Astrocyte (in vitro differentiated cells and primary cell): ENCODE measurements at regions not wholly inside any gene's neighbourhood (a gene's known extent, or its start where the extent isn't known, plus 50 kb on each side); places are given as distances from the start of the nearest gene placed in this dataset.

ENCODE experiments used
- DNase-seq: peaks from one replicate; pipeline ENCODE4 v3.0.0-alpha.2; 2010; ENCODE audit warnings: low read depth
- FAIRE-seq: peaks from 2 replicates; lab custom pipeline; 2011; peaks lifted over from hg19 to GRCh38; lab: Jason Lieb, UNC
- H2AFZ ChIP-seq: 2 replicates; pipeline ENCODE4 v1.6.0; 2012; ENCODE audit warnings: low read depth, low read length, inconsistent platforms
- H3K27ac ChIP-seq: 2 replicates; pipeline ENCODE4 v1.5.1; 2011; ENCODE audit warnings: low read depth, low read length, inconsistent platforms
- H3K27me3 ChIP-seq: 2 replicates; pipeline ENCODE4 v1.6.0; 2011; ENCODE audit warnings: low read length, inconsistent platforms; ENCODE audit not compliant: insufficient read depth
- H3K36me3 ChIP-seq: 2 replicates; pipeline ENCODE4 v1.5.1; 2011; ENCODE audit warnings: low read length, inconsistent platforms; ENCODE audit not compliant: insufficient read depth
- H3K4me1 ChIP-seq: 2 replicates; pipeline ENCODE4 v1.5.1; 2011; ENCODE audit warnings: low read length, inconsistent platforms; ENCODE audit not compliant: insufficient read depth
- H3K4me2 ChIP-seq: 2 replicates; pipeline ENCODE4 v1.6.0; 2012; ENCODE audit warnings: low read length, inconsistent platforms
- H3K4me3 ChIP-seq: 2 replicates; pipeline ENCODE4 v1.5.1; 2011; ENCODE audit warnings: low read depth, mild to moderate bottlenecking, low read length, inconsistent platforms; ENCODE audit not compliant: insufficient read depth
- H3K79me2 ChIP-seq: 2 replicates; pipeline ENCODE4 v1.6.0; 2012; ENCODE audit warnings: mild to moderate bottlenecking, low read length, inconsistent platforms; ENCODE audit not compliant: insufficient read depth
- H3K9ac ChIP-seq: 2 replicates; pipeline ENCODE4 v1.6.0; 2012; ENCODE audit warnings: mild to moderate bottlenecking, low read length, inconsistent platforms
- H3K9me3 ChIP-seq: 2 replicates; pipeline ENCODE4 v1.5.1; 2012; ENCODE audit warnings: low read depth, mild to moderate bottlenecking, low read length, inconsistent platforms; ENCODE audit not compliant: insufficient read depth
- H4K20me1 ChIP-seq: 2 replicates; pipeline ENCODE4 v1.6.0; 2012; ENCODE audit warnings: low read length, inconsistent platforms; ENCODE audit not compliant: insufficient read depth
- H3K27ac Mint-ChIP-seq: one replicate; pipeline ENCODE4 v1.8.0; 2021; ENCODE audit warnings: mild to moderate bottlenecking, mixed read lengths; ENCODE audit not compliant: unreplicated experiment
- H3K27me3 Mint-ChIP-seq: one replicate; pipeline ENCODE4 v1.8.0; 2021; ENCODE audit warnings: low read depth, mixed read lengths; ENCODE audit not compliant: unreplicated experiment
- H3K36me3 Mint-ChIP-seq: one replicate; pipeline ENCODE4 v1.8.0; 2021; ENCODE audit warnings: low read depth, mixed read lengths; ENCODE audit not compliant: unreplicated experiment
- H3K4me1 Mint-ChIP-seq: one replicate; pipeline ENCODE4 v1.8.0; 2021; ENCODE audit warnings: low read depth, mixed read lengths; ENCODE audit not compliant: unreplicated experiment
- H3K4me3 Mint-ChIP-seq: one replicate; pipeline ENCODE4 v1.8.0; 2021; ENCODE audit warnings: mild to moderate bottlenecking, moderate library complexity, mixed read lengths; ENCODE audit not compliant: unreplicated experiment
- H3K9me3 Mint-ChIP-seq: one replicate; pipeline ENCODE4 v1.8.0; 2021; ENCODE audit warnings: mild to moderate bottlenecking, mixed read lengths; ENCODE audit not compliant: unreplicated experiment
- CTCF ChIP-seq: IDR thresholded peaks from 2 replicates; pipeline ENCODE4 v1.5.1; 2011; ENCODE audit warnings: low read depth, mild to moderate bottlenecking, inconsistent platforms, low read length, moderate library complexity; ENCODE audit not compliant: insufficient read depth
- EZH2 ChIP-seq: IDR thresholded peaks from 2 replicates; pipeline ENCODE4 v1.6.1; 2012; ENCODE audit warnings: mild to moderate bottlenecking, low read length, inconsistent platforms; ENCODE audit not compliant: insufficient read depth

GRCh38 chr21:35868869-35869223 lies 191.5 kb downstream of the SETD4 start:
- Histone ChIP-seq H3K27ac (no peak overlapping the region), H3K9ac (no peak overlapping the region), H3K79me2 (no peaks in the 10 kb centered on the region), H3K4me3 (no peak overlapping the region), H3K36me3 (no peaks in the 10 kb centered on the region), H3K4me1 (no peaks in the 10 kb centered on the region), H3K9me3 (no peaks in the 10 kb centered on the region), H3K4me2 (no peak overlapping the region), H2AFZ (no peak overlapping the region), H4K20me1 (no peaks in the 10 kb centered on the region), H3K27me3 (peaks cover 17% of the 10 kb centered on the region)
- no peak for FAIRE-seq
- Mint-ChIP-seq H3K27ac (no peak overlapping the region), H3K4me1 (peaks cover 4% of the 10 kb centered on the region), H3K27me3 (peaks cover 26% of the 10 kb centered on the region), H3K9me3 (peaks cover 9% of the 10 kb centered on the region), H3K4me3 (no peak overlapping the region), H3K36me3 (no peaks in the 10 kb centered on the region)
- TF ChIP-seq EZH2 = no peak
- no peak for TF ChIP-seq CTCF
- no peak for DNase-seq

- Histone ChIP-seq H3K4me1 (no peaks in the 10 kb centered on the region), H3K27me3 (peaks cover 15% of the 10 kb centered on the region), H3K9ac (no peak overlapping the region), H2AFZ (no peak overlapping the region), H3K27ac (no peak overlapping the region), H4K20me1 (no peaks in the 10 kb centered on the region), H3K4me2 (no peak overlapping the region), H3K36me3 (no peaks in the 10 kb centered on the region), H3K9me3 (no peaks in the 10 kb centered on the region), H3K79me2 (no peaks in the 10 kb centered on the region), H3K4me3 (no peak overlapping the region)
- Mint-ChIP-seq H3K27me3 (peaks cover 26% of the 10 kb centered on the region), H3K4me3 (no peak overlapping the region), H3K27ac (no peak overlapping the region), H3K9me3 (peaks cover 9% of the 10 kb centered on the region), H3K4me1 (peaks cover 4% of the 10 kb centered on the region), H3K36me3 (no peaks in the 10 kb centered on the region)
- FAIRE-seq (no peak), DNase-seq (no peak)
- TF ChIP-seq CTCF (no peak), EZH2 (no peak)
These were observed 192.1 kb downstream of the SETD4 start for GRCh38 chr21:35868005-35868868.

- Histone ChIP-seq H3K4me1 (no peaks in the 10 kb centered on the region), H3K9ac (no peak overlapping the region), H3K36me3 (no peaks in the 10 kb centered on the region), H3K27me3 (peaks cover 15% of the 10 kb centered on the region), H4K20me1 (no peaks in the 10 kb centered on the region), H3K4me3 (no peak overlapping the region), H3K4me2 (no peak overlapping the region), H3K27ac (no peak overlapping the region), H3K79me2 (no peaks in the 10 kb centered on the region), H3K9me3 (no peaks in the 10 kb centered on the region), H2AFZ (no peak overlapping the region)
- no peak for DNase-seq
- TF ChIP-seq CTCF = no peak
- TF ChIP-seq EZH2 = no peak
- H3K4me3 Mint-ChIP-seq = no peak overlapping the region
- H3K36me3 Mint-ChIP-seq = no peaks in the 10 kb centered on the region
- H3K4me1 Mint-ChIP-seq = no peaks in the 10 kb centered on the region
- H3K9me3 Mint-ChIP-seq = peaks cover 2% of the 10 kb centered on the region
- peaks cover 31% of the 10 kb centered on the region for H3K27me3 Mint-ChIP-seq
- FAIRE-seq = no peak
- H3K27ac Mint-ChIP-seq = no peak overlapping the region
These were observed 196.3 kb downstream of the SETD4 start for GRCh38 chr21:35864039-35864438.
